Activated B cell treated with CpG ODN at 0.5 μM for 24 hours (primary cell): ENCODE measurements at regions not wholly inside any gene's neighbourhood (a gene's known extent, or its start where the extent isn't known, plus 50 kb on each side); places are given as distances from the start of the nearest gene placed in this dataset.

Experiments
- ATAC-seq: fragments of 200-7000 bp; cut with Tn5 transposase; one replicate; pipeline ENCODE4 v1.10.0; 2021; ENCODE audit warnings: low read depth, mild to moderate bottlenecking, moderate library complexity
- CTCF ChIA-PET: fragments of 350-600 bp; sonication (Branson Sonifier 250); formaldehyde crosslinking; loops from one replicate; lab custom pipeline; 2021; ENCODE audit warnings: antibody characterized with exemption; lab: Charles Lee
- POLR2A ChIA-PET: fragments of 350-600 bp; sonication (Branson Sonifier 250); formaldehyde crosslinking; loops from one replicate; lab custom pipeline; 2021; ENCODE audit warnings: antibody characterized with exemption; lab: Charles Lee
- DNase-seq: peaks from one replicate; pipeline ENCODE4 v3.0.0; 2022
- H3K27ac Mint-ChIP-seq: one replicate; pipeline ENCODE4 v1.8.0; 2020; ENCODE audit warnings: mixed read lengths
- H3K27me3 Mint-ChIP-seq: one replicate; pipeline ENCODE4 v1.8.0; 2021; ENCODE audit warnings: mixed read lengths
- H3K36me3 Mint-ChIP-seq: one replicate; pipeline ENCODE4 v1.8.0; 2021; ENCODE audit warnings: low read depth, mixed read lengths
- H3K4me1 Mint-ChIP-seq: one replicate; pipeline ENCODE4 v1.8.0; 2021; ENCODE audit warnings: mixed read lengths
- H3K4me3 Mint-ChIP-seq: one replicate; pipeline ENCODE4 v1.8.0; 2020; ENCODE audit warnings: mild to moderate bottlenecking, mixed read lengths
- H3K9me3 Mint-ChIP-seq: one replicate; pipeline ENCODE4 v1.8.0; 2020; ENCODE audit warnings: mixed read lengths
- CTCF ChIP-seq: fragments of 200-600 bp; IDR thresholded peaks from one replicate; pipeline ENCODE4 v1.8.0; 2022; ENCODE audit warnings: antibody characterized with exemption, mild to moderate bottlenecking
- intact Hi-C: fragments of 100-400 bp; cut with micrococcal nuclease; formaldehyde crosslinking; loops from one replicate; pipeline ENCODE4 v1.15.1; 2024

- DNase-seq (no peak), ATAC-seq (no peak)
- POLR2A ChIA-PET = no interaction called here
- H3K27ac Mint-ChIP-seq = no peak overlapping the region
- no peaks in the 10 kb centered on the region for H3K4me1 Mint-ChIP-seq
- intact Hi-C loops = no loop called here
- no peak overlapping the region for H3K4me3 Mint-ChIP-seq
- no peaks in the 10 kb centered on the region for H3K27me3 Mint-ChIP-seq
- TF ChIP-seq CTCF = no peak
- no peaks in the 10 kb centered on the region for H3K36me3 Mint-ChIP-seq
- CTCF ChIA-PET = no interaction called here
- H3K9me3 Mint-ChIP-seq = peaks cover 13% of the 10 kb centered on the region
These were observed 482.2 kb downstream of the SLC16A7 start for GRCh38 chr12:60078026-60078425.

- CTCF ChIA-PET = no interaction called here
- no peak for ATAC-seq
- H3K4me3 Mint-ChIP-seq = no peak overlapping the region
- no peak for TF ChIP-seq CTCF
- no peaks in the 10 kb centered on the region for H3K36me3 Mint-ChIP-seq
- no peak overlapping the region for H3K27ac Mint-ChIP-seq
- no peak for DNase-seq
- H3K4me1 Mint-ChIP-seq = no peaks in the 10 kb centered on the region
- H3K27me3 Mint-ChIP-seq = no peaks in the 10 kb centered on the region
- POLR2A ChIA-PET = no interaction called here
- intact Hi-C loops = no loop called here
- no peaks in the 10 kb centered on the region for H3K9me3 Mint-ChIP-seq
These were observed 497.6 kb downstream of the SLC16A7 start for GRCh38 chr12:60093428-60093827.

GRCh38 chr12:60094436-60094835, 498.6 kb downstream of the SLC16A7 start:
- ChIA-PET POLR2A (no interaction called here), CTCF (no interaction called here)
- ATAC-seq (no peak), DNase-seq (no peak)
- no peak overlapping the region for H3K27ac Mint-ChIP-seq
- H3K27me3 Mint-ChIP-seq = no peaks in the 10 kb centered on the region
- no peaks in the 10 kb centered on the region for H3K9me3 Mint-ChIP-seq
- intact Hi-C loops = no loop called here
- no peaks in the 10 kb centered on the region for H3K36me3 Mint-ChIP-seq
- no peaks in the 10 kb centered on the region for H3K4me1 Mint-ChIP-seq
- H3K4me3 Mint-ChIP-seq = no peak overlapping the region
- TF ChIP-seq CTCF = no peak

- ChIA-PET CTCF (no interaction called here), POLR2A (no interaction called here)
- Mint-ChIP-seq H3K36me3 (no peaks in the 10 kb centered on the region), H3K4me1 (no peaks in the 10 kb centered on the region), H3K27ac (no peak overlapping the region), H3K9me3 (peaks cover 5% of the 10 kb centered on the region), H3K4me3 (no peak overlapping the region), H3K27me3 (no peaks in the 10 kb centered on the region)
- no peak for ATAC-seq
- intact Hi-C loops = no loop called here
- no peak for TF ChIP-seq CTCF
- no peak for DNase-seq
These were observed 500.9 kb downstream of the SLC16A7 start for GRCh38 chr12:60096727-60097126.

- H3K27ac Mint-ChIP-seq = no peak overlapping the region
These were observed 504.3 kb downstream of the SLC16A7 start for GRCh38 chr12:60100160-60100559.

More at GRCh38 chr12:60100160-60100559, 504.3 kb downstream of the SLC16A7 start:
- no peak overlapping the region for H3K4me3 Mint-ChIP-seq
- H3K9me3 Mint-ChIP-seq = peaks cover 5% of the 10 kb centered on the region
- no peak for DNase-seq
- CTCF ChIA-PET = no interaction called here
- H3K36me3 Mint-ChIP-seq = no peaks in the 10 kb centered on the region
- no peak for TF ChIP-seq CTCF
- no peaks in the 10 kb centered on the region for H3K4me1 Mint-ChIP-seq
- POLR2A ChIA-PET = no interaction called here
- no peaks in the 10 kb centered on the region for H3K27me3 Mint-ChIP-seq
- ATAC-seq = no peak
- intact Hi-C loops = no loop called here
